ENCODE measurements at regions not wholly inside any gene's neighbourhood (a gene's known extent, or its start where the extent isn't known, plus 50 kb on each side); places are given as distances from the start of the nearest gene placed in this dataset.
"Not testable (repeated sequence)": the region's sequence is repeated elsewhere in the genome, so short reads cannot be mapped to it uniquely, and the experiment has no call there.

DNA sequence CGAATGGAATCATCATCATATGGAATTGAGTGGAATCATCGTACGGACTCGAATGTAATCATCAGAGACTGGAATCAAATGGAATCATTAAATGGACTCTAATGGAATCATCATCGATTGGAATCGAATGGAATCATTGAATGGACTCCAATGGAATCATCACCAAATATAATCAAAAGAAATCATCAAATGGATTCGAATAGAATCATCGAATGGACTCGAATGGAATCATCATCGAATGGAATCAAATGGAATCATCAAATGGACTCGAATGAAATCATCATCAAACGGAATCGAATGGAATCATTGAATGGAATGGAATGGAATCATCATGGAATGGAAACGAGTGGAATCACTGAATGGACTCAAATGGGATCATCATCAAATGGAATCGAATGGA is 233.5 kb downstream of the SHCBP1 start:
- DNase-seq: not testable (repeated sequence)

DNA sequence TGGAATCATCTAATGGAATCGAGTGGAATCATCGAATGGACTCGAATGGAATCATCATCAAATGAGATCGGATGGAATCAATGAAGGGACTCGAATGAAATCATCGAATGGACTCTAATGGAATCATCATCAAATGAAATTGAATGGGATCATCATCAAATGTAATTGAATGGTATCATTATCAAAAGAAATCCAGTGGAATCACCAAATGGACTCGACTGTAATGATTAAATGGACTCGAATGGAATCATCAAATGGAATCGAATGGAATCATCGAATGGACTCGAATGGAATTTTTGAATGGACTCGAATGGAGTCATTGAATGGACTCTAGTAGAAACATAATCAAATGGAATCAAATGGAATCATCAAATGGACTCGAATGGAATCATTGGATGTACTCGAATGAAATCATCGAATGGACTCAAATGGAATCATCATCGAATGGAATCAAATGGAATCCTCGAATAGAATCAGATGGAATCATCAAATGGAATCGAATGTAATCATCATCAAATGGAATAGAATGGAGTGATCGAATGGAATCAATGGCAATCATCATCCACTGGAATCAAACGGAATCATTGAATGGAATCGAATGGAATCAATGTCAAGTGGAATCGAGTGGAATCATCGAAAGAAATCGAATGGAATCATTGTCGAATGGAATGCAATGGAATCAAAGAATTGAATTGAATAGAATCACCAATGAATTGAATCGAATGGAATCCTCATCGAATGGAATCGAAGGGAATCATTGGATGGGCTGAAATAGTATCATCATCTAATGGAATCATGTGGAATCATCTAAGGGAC is 234.2 kb downstream of the SHCBP1 start:
- not testable (repeated sequence) for DNase-seq

DNA sequence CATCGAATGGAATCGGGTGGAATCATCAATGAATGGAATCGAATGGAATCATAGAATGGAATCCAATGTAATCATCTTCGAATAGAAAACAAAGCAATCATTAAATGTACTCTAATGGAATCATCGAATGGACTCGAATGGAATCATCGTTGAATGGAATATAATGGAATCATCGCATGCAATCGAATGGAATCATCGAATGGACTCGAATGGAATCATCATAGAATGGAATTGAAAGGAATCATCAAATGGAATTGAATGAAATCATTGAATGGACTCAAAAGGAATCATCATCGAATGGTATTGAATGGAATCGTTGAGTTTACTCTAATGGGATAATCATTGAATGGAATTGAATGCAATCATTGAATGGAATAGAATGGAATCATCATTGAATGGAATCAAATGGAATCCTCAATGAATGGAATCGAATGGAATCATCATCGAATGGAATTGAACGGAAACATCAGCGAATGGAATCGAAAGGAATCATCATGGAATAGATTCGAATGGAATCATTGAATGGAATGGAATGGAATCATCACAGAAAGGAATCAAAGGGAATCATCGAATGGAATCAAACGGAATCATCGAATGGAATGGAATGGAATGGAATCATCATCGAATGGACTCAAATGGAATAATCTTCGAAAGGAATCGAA is 234.9 kb downstream of the SHCBP1 start:
- not testable (repeated sequence) for DNase-seq

DNA sequence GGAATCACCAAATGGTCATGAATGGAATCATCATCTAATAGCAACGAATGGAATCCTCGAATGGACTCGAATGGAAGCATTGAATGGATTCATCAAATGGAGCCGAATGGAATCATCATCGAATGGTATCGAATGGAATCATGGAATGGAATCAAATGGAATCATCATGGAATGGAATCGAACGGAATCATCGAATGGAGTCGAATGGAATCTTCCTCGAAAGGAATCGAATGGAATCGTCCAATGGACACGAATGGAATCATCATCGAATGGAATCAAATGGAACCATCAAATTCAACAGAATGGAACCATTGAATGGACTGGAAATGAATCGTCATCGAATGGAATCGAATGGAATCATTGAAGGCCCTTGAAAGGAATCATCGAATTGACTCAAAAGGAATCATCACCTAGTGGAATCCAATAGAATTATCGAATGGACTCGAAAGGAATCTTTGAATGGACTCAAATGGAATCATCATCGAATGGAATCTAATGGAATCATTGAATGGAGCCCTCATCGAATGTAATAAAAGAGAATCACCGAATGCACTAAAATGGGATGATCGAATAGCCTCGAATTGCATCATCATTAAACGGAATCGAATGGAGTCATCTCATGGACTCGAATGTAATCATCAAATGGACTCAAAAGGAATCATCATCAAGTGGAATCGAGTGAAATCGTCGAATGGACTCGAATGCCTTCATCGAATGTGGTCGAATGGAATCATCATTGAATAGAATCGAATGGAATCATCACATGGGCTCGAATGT is 236.7 kb downstream of the SHCBP1 start:
- DNase-seq: not testable (repeated sequence)

DNA sequence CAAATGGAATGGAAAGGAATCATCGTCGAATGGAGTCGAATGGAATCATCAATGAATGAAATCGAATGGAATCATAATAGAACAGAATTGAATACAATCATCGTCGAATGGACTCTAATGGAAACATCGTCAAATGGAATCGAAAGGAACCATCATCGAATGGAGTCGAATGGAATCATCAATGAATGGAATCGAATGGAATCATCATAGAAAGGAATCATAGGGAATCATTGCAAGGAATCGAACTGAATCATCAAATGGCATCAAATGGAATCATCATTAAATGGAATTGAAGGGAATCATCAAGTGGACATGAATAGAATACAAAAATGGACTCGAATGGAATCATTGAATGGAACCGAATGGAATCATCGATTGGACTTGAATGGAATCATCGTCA is 237.6 kb downstream of the SHCBP1 start:
- DNase-seq: not testable (repeated sequence)

DNA sequence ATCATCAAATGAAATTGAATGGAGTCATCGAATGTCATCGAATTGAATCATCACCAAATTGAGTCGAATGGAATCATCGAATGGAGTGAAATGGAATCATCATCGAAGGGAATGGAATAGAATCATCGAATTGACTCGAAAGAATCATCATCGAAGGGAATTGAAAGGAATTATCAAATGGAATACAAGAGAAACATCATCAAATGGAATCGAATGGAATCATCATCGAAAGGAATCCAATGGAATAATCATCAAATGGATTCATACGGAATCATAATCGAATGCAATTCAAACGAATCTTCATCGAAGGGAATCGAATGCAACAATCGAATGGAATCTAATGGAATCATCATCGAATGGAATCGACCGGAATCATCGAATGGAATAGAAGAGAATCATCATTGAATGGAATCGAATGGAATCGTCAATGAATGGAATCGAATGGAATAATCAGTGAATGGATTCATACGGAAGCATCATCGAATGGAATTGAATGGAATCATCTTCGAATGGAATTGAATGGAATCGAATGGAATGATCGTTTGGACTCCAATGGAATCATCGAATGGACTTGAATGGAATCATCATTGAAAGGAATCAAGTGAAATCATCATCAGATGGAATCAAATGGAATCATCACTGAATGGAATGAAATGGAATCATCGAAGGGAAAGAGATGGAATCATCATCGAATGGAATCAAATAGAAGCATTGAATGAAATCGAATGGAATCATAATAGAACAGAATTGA is 238.2 kb downstream of the SHCBP1 start:
- not testable (repeated sequence) for DNase-seq

DNA sequence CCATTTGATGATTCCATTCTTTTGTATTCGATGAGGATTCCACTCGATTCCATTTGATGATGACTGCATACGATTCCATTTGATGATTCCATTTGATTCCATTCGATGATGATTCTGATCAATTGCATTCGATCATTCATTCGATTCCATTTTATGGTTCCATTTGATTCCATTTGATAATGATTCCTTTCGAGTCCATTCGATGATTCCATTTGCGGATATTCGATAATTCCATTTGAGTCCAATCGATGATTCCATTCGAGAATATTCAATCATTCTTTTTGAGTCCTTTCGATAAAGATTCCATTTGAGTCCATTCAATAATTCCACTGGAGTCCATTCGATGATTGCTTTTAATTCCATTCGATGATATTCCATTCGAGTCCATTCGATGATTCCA is 239.1 kb downstream of the SHCBP1 start:
- DNase-seq: not testable (repeated sequence)

DNA sequence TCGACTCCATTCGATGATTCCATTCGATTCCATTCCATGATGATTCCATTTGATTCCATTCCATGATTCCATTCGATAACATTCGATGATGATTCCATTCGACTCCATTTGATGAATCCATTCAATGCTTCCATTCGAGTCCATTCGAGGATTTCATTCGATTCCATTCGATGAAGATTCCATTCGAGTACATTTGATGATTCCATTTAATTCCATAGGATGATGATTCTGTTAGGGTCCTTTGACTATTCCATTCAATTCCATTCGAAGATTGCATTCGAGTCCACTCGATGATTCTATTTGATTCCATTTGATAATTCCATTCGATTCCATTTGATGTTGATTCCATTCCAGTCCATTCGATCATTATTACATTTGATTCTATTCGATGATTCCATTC is 239.8 kb downstream of the SHCBP1 start:
- DNase-seq: not testable (repeated sequence)

Data from NCI-H524 (cell line).